GM21717 (cell line): ENCODE measurements at regions not wholly inside any gene's neighbourhood (a gene's known extent, or its start where the extent isn't known, plus 50 kb on each side); places are given as distances from the start of the nearest gene placed in this dataset.
A peak's percentile ranks its signal among the peaks of the same experiment; 100 is the strongest.

Source experiments
- ATAC-seq: cut with Tn5 transposase; IDR thresholded peaks from one replicate; pipeline ENCODE4 v1.9.1; 2021; ENCODE audit warnings: mild to moderate bottlenecking, moderate library complexity; ENCODE audit not compliant: unreplicated experiment

GRCh38 chr10:105925045-105925785, 1239.3 kb downstream of the SORCS1 start:
- no peak for ATAC-seq

DNA sequence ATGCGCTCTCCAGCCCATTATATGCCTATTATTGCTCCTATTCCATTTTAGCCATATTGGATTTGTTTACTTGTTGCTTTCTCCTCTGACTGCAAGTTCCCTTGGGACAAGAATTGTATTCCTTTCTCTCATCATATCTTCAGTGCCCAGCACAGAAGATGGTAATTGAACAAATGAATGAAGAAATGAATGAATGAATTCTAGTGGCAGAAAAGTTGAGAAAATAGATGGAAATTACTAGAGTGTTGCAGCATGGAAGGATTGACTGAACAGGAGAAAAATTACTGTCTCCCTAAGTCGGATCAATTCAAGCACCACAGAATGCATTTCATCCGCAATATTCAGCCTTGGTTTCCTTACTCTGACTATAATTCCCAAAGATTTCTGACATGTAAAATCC, 1243.2 kb downstream of the SORCS1 start:
- ATAC-seq: no peak

DNA sequence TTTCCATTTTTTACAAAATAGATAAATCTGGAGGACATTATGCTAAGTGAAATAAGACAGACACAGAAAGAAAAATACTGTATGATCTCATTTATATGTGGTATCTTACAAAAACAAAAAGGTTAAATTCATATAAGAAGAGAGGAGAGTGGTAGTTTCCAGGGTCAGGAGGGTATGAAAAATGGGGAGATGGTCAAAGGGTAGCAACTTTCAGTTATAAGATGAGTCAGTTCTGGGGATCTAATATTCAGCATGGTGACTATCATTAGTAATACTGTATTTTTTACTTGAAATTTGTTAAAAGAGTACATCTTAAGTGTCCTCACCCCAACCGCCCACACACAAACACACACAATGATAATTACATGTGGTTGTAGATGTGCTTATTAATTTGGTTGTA, 1250.1 kb downstream of the SORCS1 start:
- no peak for ATAC-seq

- no peak for ATAC-seq
Observed at GRCh38 chr10:105908701-105909100, 1255.8 kb downstream of the SORCS1 start.

- ATAC-seq: no peak
Observed at GRCh38 chr10:105885495-105885894, 1244.4 kb downstream of the SORCS3 start.

DNA sequence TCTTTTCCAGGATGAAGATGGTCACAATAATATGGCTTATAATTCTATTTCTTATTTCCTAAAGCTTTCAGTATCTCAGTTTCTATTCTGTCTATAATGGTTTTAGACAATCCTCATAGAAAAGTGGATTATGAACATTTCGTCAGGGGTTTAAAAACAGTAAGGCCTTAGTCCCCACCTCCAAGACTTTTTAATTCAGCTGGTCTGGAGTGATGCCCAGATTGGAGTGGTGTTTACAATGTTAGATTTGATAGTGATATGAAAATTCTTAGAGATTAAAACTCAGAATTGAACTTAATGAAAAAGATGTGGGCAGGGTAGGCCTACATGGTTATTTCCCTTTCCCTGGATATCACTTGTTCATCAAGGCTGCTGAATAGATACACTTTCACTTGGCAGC, 1238.3 kb downstream of the SORCS3 start:
- no peak for ATAC-seq

DNA sequence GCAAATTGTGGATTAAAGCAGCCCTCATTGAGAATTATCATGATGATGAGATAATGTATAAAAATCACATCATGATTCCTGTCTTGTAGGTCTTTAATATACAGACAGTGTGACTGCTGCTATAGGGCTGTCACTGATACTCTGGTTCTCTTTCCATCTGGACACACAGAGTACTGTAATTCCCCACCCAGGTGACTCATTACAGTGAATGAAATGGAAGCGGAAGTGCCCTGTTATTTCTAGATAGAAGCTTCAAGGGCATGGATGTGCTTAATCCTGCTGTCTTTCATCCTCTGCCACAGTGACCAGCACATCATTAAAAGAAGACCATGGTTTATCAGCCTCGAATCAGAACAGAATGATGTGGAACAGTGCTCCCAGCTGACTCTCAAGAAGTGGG, 1234.0 kb downstream of the SORCS3 start:
- ATAC-seq: no peak

DNA sequence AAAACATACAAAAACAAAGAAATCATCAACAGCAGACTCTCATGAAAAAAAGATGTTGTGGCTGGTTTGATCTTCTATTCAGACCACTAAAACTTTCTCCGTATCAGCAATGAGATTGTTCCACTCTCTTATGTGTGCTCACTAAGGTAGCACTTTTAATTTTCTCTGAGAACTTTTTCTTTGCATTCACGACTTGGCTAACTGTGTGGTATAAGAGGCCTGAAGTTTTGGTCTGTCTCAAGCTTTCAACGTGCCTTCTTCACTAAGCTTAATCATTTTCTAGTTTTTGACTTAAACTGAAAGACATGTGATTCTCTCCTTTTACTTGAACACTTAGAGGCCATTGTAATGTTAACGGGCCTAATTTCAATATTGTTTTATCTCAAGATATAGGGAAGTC, 1231.6 kb downstream of the SORCS3 start:
- ATAC-seq: no peak

DNA sequence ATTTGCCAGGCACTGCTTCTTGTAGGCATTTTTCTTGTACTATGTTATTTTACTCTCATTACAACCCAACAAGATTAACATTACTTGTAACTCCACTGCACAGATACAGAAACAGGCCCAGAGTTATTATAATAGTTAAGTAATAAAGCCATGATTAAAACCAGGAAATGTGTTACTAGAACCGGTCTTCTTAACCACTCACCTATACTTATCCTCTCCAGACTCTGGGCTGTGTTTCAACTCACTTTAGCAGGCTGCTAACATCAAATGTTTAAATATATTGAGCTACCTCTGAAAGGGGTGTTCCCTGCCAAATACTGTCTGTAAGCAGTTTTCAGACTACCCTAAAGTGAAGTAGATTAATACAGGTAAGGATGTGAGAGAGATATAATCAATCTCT, 1227.8 kb downstream of the SORCS3 start:
- ATAC-seq: no peak

DNA sequence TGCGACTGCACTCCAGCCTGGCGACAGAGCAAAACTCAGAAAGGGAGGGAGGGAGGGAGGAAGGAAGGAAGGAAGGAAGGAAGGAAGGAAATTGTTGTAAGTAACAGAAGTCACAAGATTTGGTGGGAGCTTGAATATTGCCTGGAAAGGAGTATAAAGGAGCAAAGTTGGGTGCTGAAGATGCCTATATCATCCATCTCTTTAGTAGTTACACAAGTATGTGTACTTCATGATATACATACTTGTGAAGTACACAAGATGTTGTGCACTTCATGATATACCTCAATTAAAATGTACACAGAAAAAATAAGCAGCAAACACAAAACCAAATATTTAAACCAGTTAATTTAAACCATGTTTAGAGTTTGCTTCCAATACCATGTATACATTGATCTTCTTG, 1223.8 kb downstream of the SORCS3 start:
- no peak for ATAC-seq

- ATAC-seq: no peak
Observed at GRCh38 chr10:105857268-105858264, 1216.5 kb downstream of the SORCS3 start.

- no peak for ATAC-seq
Observed at GRCh38 chr10:105855791-105856190, 1214.7 kb downstream of the SORCS3 start.

DNA sequence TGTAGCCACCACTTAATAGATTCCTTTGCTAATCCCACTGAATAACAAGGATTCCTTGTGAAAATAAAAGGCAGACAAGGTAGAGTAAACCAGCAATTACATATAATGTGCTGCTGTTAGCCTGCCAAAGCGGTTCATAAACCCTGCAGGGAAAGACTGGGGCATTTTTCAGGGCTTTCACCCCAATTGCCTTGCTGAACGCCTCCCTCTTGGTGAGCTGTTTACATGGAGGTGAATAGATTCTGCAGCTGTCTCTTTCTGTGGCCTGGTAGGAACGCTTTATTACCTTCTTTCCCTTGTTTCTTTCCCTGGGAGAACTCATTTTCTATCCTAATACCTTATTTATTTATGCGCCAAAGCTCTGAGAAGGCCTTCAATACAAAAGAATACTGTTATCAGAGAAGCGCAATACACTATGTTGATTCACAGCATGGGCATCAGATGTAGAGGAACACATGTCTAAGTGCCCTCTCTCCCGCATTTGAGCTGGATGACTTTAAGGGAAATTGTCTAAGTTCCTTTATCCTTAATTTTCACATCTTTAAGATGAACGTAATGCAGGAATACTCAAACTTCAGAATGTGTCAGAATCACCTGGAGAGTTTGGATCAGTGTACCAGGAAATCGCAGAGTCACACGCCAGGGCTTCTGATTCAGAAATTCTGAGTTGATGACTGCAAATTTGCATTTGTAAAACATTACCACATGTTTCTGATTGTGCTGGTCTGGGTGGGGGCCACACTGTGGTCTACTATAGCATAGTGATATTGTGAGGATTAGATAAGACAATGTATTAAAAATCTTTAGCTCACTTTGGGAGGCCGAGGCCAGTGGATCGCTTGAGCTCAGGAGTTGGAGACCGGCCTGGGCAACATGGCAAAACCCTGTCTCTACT, 1203.8 kb downstream of the SORCS3 start:
- ATAC-seq: no peak

GRCh38 chr10:105844241-105844640, 1203.2 kb downstream of the SORCS3 start:
- no peak for ATAC-seq

DNA sequence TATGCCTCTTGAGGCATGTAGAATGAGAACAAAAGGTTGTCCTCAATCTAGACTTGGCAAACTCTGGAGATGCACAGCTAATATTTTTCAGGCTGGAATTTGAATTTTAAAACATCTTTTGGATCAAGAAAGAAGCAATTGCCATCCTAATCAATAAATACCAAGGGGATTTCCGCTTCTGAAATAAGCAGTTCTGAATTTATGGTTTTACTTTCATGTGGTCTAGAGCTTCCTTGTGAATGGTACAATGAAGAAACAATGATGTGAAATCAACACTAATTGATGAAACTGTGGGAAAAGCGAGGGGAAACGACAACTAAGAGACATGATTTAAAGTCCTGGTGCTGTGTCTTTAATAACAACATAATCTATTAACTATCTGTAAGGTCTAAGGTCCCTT, 1202.7 kb downstream of the SORCS3 start:
- ATAC-seq: no peak

- ATAC-seq: no peak
Observed at GRCh38 chr10:105840288-105840770, 1199.2 kb downstream of the SORCS3 start.

DNA sequence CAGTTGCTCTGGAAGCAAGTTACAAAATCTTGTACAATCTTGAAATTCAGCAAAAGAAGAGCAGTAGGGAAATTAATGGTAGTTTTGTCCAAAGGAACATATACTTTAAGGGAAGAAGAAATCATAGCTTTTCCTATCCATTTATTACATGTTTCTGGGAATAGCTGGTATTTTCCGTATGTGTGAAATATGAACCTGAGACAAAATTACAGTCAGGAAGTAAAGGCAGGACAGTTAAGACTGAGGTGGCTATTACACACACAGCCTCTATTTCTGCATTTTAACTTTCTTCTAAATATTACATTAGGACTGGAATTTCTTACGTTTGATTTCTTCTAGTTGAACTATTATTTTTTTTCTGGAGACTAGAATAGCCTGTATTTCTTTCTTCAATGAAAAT, 1197.3 kb downstream of the SORCS3 start:
- no peak for ATAC-seq

DNA sequence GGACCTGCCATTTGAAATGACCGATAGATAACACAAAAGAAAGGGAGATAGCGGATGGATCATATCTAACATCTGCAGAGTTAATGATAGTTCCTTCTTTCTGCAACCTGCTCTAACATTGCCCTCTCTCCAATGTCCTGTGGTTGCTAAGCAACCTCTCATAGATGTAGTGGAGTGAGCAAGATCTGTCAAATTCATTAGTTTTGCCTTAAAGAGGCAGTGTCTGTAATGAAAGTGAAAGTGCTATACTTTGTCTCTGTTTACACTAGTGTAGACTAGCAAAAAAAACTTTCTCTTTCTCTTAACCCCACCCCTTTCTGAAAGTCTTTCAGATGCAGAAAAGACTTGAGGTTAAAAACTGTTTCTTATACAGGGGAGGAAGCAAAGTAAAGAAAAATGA, 1196.9 kb downstream of the SORCS3 start:
- peak; percentile 88 for ATAC-seq

- ATAC-seq: no peak
Observed at GRCh38 chr10:105834261-105835059, 1193.4 kb downstream of the SORCS3 start.

DNA sequence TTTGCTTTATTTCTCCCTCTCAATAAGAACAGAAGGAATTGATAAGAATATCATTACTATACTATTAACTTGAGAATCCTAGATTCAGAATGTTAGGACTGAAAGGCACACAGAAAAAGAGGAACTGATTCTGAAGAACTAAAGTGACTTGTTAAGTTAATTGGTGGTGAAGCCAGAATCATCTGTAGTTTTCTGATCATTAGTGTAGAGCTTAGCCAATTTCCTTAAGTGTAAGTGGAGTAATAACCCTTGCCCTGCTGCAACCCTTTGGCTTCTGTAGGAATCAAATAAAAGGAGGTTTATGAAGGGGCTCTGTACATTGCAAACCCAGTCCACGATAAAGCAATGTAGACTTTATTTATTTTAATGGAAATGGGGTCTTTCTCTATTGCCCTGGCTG, 1186.0 kb downstream of the SORCS3 start:
- no peak for ATAC-seq
